Spleen (tissue), 7 donors: ENCODE measurements at regions not wholly inside any gene's neighbourhood (a gene's known extent, or its start where the extent isn't known, plus 50 kb on each side); places are given as distances from the start of the nearest gene placed in this dataset.

ENCODE experiments used
- CTCF ChIP-seq, 11 experiments: fragments of 200-600 bp in 7 of 11; fragments of 450-650 bp in 4 of 11; sonication (generic) in 4 of 11; IDR thresholded peaks in 8 of 11; conservative IDR thresholded peaks in 3 of 11; 1 replicate in 7 of 11; 2 replicates in 4 of 11; pipeline versions ENCODE4 v1.4.0 to v1.8.0; 2016 to 2021; ENCODE audit warnings: antibody characterized with exemption in 11 of 11, inconsistent platforms in 4 of 11, mild to moderate bottlenecking in 1 of 11
- POLR2A ChIP-seq, 3 donors: fragments of 450-650 bp; IDR thresholded peaks; one replicate each; pipeline ENCODE4 v1.5.1; 2017; ENCODE audit warnings: antibody characterized with exemption in 3 of 3, mild to moderate bottlenecking in 1 of 3
- POLR2AphosphoS5 ChIP-seq, 3 donors: sonication (generic); formaldehyde crosslinking; IDR thresholded peaks; one replicate each; pipeline ENCODE4 v1.5.1; 2017; ENCODE audit warnings: antibody characterized with exemption in 3 of 3
- donor health status: DM: no; HTN: no; CAD: no; lungs with moderate emphysema.
- donor health status: DM: no; HTN: no; CAD: no.
- donor health status: DM: no; HTN: no; CAD: no.

- TF ChIP-seq CTCF (IDR thresholded peaks at IDR 0.05 in 8 of 11, conservative IDR thresholded peaks at IDR 0.05 in 3 of 11) (no peak), POLR2A (IDR thresholded peaks at IDR 0.05) (no peak), POLR2AphosphoS5 (IDR thresholded peaks at IDR 0.05) (no peak)
Observed at GRCh38 chr1:93783876-93784275, 95.1 kb downstream of the DNTTIP2 start.
